HG03135 (cell line): ENCODE measurements at regions not wholly inside any gene's neighbourhood (a gene's known extent, or its start where the extent isn't known, plus 50 kb on each side); places are given as distances from the start of the nearest gene placed in this dataset.
"Not testable (repeated sequence)": the region's sequence is repeated elsewhere in the genome, so short reads cannot be mapped to it uniquely, and the experiment has no call there.

Source experiments
- ATAC-seq: cut with Tn5 transposase; IDR thresholded peaks from one replicate; pipeline ENCODE4 v1.9.1; 2021; ENCODE audit warnings: mild to moderate bottlenecking, moderate library complexity; ENCODE audit not compliant: unreplicated experiment

- ATAC-seq: no peak
Measured at GRCh38 chr9:95788021-95788420, 87.5 kb upstream of the ERCC6L2 start.

DNA sequence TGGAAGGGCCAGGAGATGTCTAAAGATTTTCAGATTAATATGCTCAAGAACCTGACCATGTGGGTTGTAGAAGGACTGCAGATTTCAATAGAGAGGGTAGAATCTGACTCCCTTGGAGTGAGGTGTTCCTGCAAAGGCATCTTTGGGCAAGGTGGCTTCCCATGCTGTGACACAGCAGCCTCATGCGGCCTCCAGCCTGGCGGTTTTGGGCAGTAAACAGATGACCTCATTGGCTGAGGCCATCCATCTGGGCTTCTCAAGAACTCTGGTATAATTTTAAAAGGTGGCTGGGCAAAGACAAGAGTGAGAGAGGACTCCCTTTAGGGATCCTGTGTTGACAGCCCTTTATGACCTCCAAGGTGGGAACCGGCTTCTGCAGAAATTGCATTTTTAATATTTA lies 90.3 kb upstream of the ERCC6L2 start:
- ATAC-seq: no peak

DNA sequence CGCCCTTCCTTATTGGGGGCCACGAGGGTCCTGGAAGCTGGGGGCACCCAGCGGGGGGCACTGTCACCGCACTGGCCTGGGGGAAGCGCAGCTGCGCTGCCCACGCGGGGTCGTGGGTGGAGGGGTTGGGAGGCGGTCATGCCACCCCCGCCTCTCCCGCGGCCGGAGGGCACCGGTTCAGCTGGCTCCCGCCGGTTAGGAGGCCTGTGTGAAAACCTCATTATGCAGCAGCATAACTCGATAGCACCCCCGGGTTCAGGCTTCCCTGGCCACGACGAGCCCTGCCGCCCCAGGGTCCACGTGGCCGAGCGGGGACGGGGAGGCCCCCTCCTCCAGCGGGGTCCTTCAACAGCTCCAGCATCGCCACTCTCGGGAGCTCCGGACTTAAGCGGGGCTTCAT lies 91.2 kb upstream of the ERCC6L2 start:
- ATAC-seq: no peak

DNA sequence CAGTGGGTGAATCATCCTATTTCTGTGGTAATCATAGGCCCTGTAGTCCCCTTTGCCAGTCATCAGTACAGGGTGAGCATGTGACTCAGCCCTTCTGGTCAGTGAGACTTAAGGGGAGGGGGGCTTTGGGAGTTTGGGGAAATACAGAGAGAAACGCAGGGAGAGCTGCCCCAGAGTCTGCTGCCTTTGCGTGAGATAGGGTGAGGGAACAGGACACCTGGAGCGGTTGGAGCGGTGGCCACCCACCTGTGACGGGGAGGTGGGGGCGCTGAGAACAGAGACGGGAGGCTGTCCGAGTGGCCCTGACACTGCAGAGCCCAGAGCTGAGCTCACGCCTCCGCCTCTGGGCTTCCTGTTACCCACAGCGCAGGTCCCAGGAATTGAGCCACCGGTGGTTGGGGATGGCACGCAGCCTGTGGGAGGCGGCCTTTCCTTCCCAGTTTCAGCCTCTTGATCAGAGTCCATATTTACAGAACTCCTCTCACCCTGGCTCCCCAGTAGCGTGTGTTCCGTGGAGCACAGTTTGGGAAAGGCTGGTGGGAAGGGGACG lies 92.0 kb upstream of the ERCC6L2 start:
- no peak for ATAC-seq

DNA sequence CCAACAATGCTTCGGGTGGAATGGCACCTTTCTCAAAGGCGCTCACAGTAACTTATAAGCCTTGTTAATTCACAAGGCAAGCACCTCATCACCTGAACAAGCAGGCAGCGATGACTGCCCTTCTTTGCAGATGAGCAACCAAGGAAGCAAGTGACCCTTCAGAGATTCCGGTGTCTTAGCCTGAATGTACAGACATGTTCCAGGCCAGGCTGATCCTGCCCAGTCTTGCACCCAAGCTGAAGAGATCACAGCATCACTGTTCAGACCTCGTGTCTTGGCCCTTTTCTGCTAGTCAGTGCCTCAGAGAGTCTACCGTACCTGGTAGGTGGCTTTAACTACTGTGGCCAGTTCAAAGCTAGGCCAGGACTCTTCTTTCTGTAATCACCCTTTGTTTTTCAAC lies 94.7 kb upstream of the ERCC6L2 start:
- no peak for ATAC-seq

- ATAC-seq: no peak
Measured at GRCh38 chr9:95780121-95780520, 95.4 kb upstream of the ERCC6L2 start.

GRCh38 chr9:95779597-95779996 lies 95.9 kb upstream of the ERCC6L2 start:
- not testable (repeated sequence) for ATAC-seq

GRCh38 chr9:95778957-95779356 lies 96.5 kb upstream of the ERCC6L2 start:
- ATAC-seq: no peak

DNA sequence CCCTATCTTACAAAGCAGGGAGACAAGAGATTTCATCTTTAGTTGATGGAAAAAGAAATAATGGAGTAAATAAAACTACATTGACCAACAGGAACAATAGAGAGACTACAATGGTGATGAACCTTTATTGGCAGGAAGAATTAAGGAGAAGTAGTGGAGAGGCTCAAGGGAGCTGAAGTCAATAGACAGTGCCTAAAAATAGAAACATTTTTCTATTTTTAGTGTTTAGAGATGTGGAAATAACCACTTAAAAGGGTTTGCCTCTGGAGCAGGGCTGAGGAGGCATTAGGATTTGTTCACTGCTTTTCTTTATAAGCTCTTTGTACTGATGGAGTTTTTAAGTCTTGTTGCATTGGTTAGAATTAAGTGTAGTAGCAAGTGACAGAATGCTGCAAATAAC lies 98.4 kb upstream of the ERCC6L2 start:
- ATAC-seq: no peak

GRCh38 chr9:95776176-95776575 lies 99.3 kb upstream of the ERCC6L2 start:
- no peak for ATAC-seq

- no peak for ATAC-seq
Measured at GRCh38 chr9:95775191-95775590, 100.3 kb upstream of the ERCC6L2 start.

DNA sequence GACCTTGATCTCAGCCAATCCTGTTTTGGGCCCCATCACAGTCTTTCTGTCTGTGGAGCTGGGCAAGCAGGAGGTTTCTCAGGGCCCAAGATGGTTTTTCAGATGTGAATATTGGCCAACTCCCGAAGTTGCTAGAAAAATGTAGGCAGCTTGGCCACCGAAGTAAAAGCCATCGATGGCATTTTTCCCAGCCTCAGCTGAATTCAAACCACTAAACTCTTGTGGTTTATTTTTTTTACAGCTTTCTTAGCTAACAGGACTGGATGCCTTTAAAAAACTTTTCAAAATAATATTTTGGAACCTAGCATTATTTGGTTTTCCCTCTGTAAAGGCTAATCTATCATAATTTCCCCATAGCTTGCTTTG lies 102.5 kb upstream of the ERCC6L2 start:
- ATAC-seq: no peak

DNA sequence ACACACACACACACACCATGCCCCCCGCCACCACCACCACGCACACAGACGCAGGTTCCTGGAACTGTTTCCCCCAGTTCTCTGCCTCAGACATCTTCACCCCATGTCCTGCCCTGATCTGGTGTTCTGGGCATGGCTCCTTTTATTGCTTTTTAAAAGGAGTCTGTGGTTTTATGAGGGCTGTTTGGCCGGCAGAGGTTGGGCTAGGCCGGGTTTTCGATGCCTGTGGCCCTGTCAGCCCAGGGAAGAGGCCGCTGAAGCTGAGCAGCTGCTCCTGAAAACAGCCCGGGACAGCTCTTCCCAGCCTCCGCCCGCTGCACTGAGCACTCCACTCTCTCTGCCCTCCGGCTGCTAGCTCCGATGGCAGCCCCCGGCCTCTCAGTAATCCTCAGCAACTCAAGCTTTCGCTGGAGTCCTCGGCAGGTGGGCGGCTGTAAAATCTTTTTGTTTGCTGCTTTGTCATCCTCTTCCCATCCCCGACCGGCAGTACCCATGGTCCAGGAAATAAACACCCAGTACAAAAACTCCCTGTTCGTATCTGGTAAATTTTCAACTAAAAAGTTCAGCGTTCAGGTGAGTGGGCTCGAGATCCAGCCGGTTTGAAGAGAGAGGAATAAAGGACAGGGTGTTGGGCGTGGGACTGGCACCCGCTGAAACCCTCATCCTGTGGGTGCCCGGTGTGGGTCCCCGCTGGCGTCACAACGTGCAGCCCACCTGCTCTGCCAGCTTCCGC lies 103.0 kb upstream of the ERCC6L2 start:
- ATAC-seq: no peak

- ATAC-seq: no peak
Measured at GRCh38 chr9:95771556-95772246, 103.8 kb upstream of the ERCC6L2 start.

- no peak for ATAC-seq
Measured at GRCh38 chr9:95770653-95771131, 104.8 kb upstream of the ERCC6L2 start.

DNA sequence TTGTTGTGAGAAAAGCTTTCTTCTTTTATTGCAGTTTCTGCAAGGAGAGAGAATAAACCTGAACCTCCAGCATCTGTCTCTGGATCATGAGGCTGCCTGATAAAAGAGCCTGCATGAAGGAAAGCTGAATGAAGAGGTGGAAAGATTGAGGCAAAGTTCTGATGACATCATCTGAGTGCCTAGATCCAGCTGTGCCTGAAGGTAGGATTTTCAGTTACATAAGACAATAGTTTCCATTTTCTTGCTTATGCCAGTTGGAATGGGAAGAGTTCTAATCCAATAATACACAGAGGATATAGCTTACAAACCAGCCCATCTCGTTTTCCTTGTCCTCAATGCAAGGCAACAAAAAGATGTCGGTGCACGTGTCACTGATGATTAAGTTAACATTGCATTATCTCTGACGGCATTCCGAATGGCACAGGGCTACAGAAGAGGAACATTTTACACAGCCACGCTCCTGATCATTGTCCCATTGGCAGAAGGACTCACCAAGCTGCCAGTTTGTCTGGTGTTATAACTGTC lies 105.5 kb upstream of the ERCC6L2 start:
- no peak for ATAC-seq

GRCh38 chr9:95769473-95769872 lies 106.0 kb upstream of the ERCC6L2 start:
- ATAC-seq: no peak

GRCh38 chr9:95766906-95767305 lies 108.6 kb upstream of the ERCC6L2 start:
- no peak for ATAC-seq

GRCh38 chr9:95764533-95765319 lies 110.8 kb upstream of the ERCC6L2 start:
- ATAC-seq: no peak

DNA sequence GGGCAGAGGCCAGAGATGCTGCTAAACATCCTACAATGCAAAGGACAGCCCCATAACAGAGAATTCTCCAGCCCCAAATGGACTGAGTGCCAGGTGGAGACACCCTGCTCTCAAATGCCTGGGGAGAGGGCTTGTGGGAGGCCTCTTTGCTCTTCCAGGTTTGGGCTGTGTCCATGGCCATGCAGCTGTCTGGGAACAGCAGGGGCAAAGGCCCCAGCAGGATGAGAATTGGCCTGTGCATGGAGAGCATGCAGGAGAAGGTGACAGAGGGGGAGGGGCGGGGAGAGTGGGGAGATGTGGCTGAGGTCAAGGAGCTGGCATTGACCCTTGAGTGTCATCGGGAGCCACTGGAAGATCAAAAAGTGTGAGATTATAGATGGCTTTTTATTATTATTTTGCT lies 111.5 kb upstream of the ERCC6L2 start:
- no peak for ATAC-seq

DNA sequence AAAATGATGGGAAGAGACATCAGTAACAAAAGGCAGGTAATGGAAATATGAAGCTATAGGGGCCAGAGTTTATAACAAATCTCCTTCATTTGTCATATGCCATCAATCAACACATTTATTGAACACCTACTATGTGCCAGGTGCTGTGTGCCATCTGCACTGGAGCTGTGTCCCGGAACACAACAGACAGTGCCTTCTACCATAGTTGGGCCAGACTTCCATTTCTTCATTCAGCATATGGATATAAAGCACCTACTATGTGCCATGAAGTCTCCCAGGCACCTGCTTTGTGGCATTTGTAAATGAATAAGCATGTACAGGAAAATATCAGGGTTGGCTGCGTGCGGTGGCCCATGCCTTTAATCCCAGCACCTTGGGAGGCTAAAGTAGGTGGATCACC lies 112.5 kb upstream of the ERCC6L2 start:
- no peak for ATAC-seq
